ENCODE measurements at regions not wholly inside any gene's neighbourhood (a gene's known extent, or its start where the extent isn't known, plus 50 kb on each side); places are given as distances from the start of the nearest gene placed in this dataset.

GRCh38 chr16:75841517-75841916 is 115.2 kb upstream of the CPHXL start:
- H3K9ac ChIP-seq (ENCODE audit: low read length), result no peak overlapping the region
- H3K27me3 ChIP-seq (ENCODE audit: insufficient read depth, low read depth, low read length), result no peaks in the 10 kb centered on the region
- no peaks in the 10 kb centered on the region for H3F3A ChIP-seq (ENCODE audit: insufficient read depth, low read length, poor library complexity, severe bottlenecking)
- H3K4me2 ChIP-seq (ENCODE audit: low read length), result no peak overlapping the region
- no peak overlapping the region for H2AFZ ChIP-seq (ENCODE audit: low read depth, low read length)
- H3K36me3 ChIP-seq (ENCODE audit: insufficient read depth, low read length), result no peaks in the 10 kb centered on the region
- H3K9me2 ChIP-seq (ENCODE audit: insufficient read depth, low read length), result no peaks in the 10 kb centered on the region
- H3K4me3 ChIP-seq (ENCODE audit: low read length), result no peak overlapping the region
- no peak overlapping the region for H3K27ac ChIP-seq (ENCODE audit: low read length)
- H3K79me2 ChIP-seq (replicated peaks; ENCODE audit: insufficient read depth, low read length), result no peaks in the 10 kb centered on the region
- H4K20me1 ChIP-seq (ENCODE audit: insufficient read depth), result no peaks in the 10 kb centered on the region
- H3K9me3 ChIP-seq (ENCODE audit: low read length), result no peaks in the 10 kb centered on the region
- TF ChIP-seq RAD21 (conservative IDR thresholded peaks at IDR 0.05), result no peak
- no peak for TF ChIP-seq MXI1 (conservative IDR thresholded peaks at IDR 0.05; ENCODE audit: poor library complexity, severe bottlenecking)
- no peak for TF ChIP-seq TAF1 (IDR thresholded peaks at IDR 0.05; ENCODE audit: low read depth)
- TF ChIP-seq CTCF (IDR thresholded peaks at IDR 0.05; ENCODE audit: poor library complexity, severe bottlenecking), result no peak
- TF ChIP-seq EP300 (conservative IDR thresholded peaks at IDR 0.05; ENCODE audit: poor library complexity, severe bottlenecking), result no peak
- TF ChIP-seq EZH2 (IDR thresholded peaks at IDR 0.05; ENCODE audit: borderline replicate concordance, insufficient read depth, low read length, poor library complexity, severe bottlenecking), result no peak
- no peak for TF ChIP-seq SMC3 (conservative IDR thresholded peaks at IDR 0.05; ENCODE audit: poor library complexity)
- no peak for TF ChIP-seq POLR2AphosphoS5 (IDR thresholded peaks at IDR 0.05)
- TF ChIP-seq REST (IDR thresholded peaks at IDR 0.05; ENCODE audit: borderline replicate concordance), result no peak

GRCh38 chr16:75847172-75847571 is 120.9 kb upstream of the CPHXL start:
- Histone ChIP-seq H3K4me2 (ENCODE audit: low read length) (no peak overlapping the region), H4K20me1 (ENCODE audit: insufficient read depth) (no peaks in the 10 kb centered on the region), H3K9me3 (ENCODE audit: low read length) (no peaks in the 10 kb centered on the region), H3K27me3 (ENCODE audit: insufficient read depth, low read depth, low read length) (no peaks in the 10 kb centered on the region), H3F3A (ENCODE audit: insufficient read depth, low read length, poor library complexity, severe bottlenecking) (no peaks in the 10 kb centered on the region), H3K27ac (ENCODE audit: low read length) (no peak overlapping the region), H2AFZ (ENCODE audit: low read depth, low read length) (no peak overlapping the region), H3K79me2 (replicated peaks; ENCODE audit: insufficient read depth, low read length) (no peaks in the 10 kb centered on the region), H3K36me3 (ENCODE audit: insufficient read depth, low read length) (no peaks in the 10 kb centered on the region), H3K4me3 (ENCODE audit: low read length) (no peak overlapping the region), H3K9me2 (ENCODE audit: insufficient read depth, low read length) (no peaks in the 10 kb centered on the region), H3K9ac (ENCODE audit: low read length) (no peak overlapping the region)
- TF ChIP-seq EP300 (conservative IDR thresholded peaks at IDR 0.05; ENCODE audit: poor library complexity, severe bottlenecking) (no peak), RAD21 (conservative IDR thresholded peaks at IDR 0.05) (no peak), POLR2AphosphoS5 (IDR thresholded peaks at IDR 0.05) (no peak), TAF1 (IDR thresholded peaks at IDR 0.05; ENCODE audit: low read depth) (no peak), CTCF (IDR thresholded peaks at IDR 0.05; ENCODE audit: poor library complexity, severe bottlenecking) (no peak), REST (IDR thresholded peaks at IDR 0.05; ENCODE audit: borderline replicate concordance) (no peak), MXI1 (conservative IDR thresholded peaks at IDR 0.05; ENCODE audit: poor library complexity, severe bottlenecking) (no peak), SMC3 (conservative IDR thresholded peaks at IDR 0.05; ENCODE audit: poor library complexity) (no peak), EZH2 (IDR thresholded peaks at IDR 0.05; ENCODE audit: borderline replicate concordance, insufficient read depth, low read length, poor library complexity, severe bottlenecking) (no peak)

All from neural cell (in vitro differentiated cells).